Neutrophil (primary cell): ENCODE measurements at regions not wholly inside any gene's neighbourhood (a gene's known extent, or its start where the extent isn't known, plus 50 kb on each side); places are given as distances from the start of the nearest gene placed in this dataset.

Experiments used
- H3K27ac ChIP-seq: fragments of 200-600 bp; sonication (generic); 2 replicates; pipeline ENCODE4 v1.5.1; 2016; ENCODE audit warnings: mild to moderate bottlenecking, moderate library complexity
- H3K27me3 ChIP-seq: fragments of 200-600 bp; sonication (generic); 2 replicates; pipeline ENCODE4 v1.6.0; 2016; ENCODE audit warnings: mild to moderate bottlenecking
- H3K36me3 ChIP-seq: fragments of 200-600 bp; sonication (generic); 2 replicates; pipeline ENCODE4 v1.5.1; 2017
- H3K4me1 ChIP-seq, 2 experiments: fragments of 200-600 bp in 1 of 2; sonication (generic) in 1 of 2; 1 replicate in 1 of 2; 2 replicates in 1 of 2; pipeline versions ENCODE4 v1.5.1 to v1.6.1; 2013 to 2016; ENCODE audit warnings: low read depth in 1 of 2, low read length in 1 of 2, mild to moderate bottlenecking in 1 of 2, moderate library complexity in 1 of 2; ENCODE audit not compliant: control insufficient read depth in 1 of 2, insufficient read depth in 1 of 2
- H3K4me3 ChIP-seq, 2 experiments: fragments of 200-600 bp in 1 of 2; sonication (generic) in 1 of 2; 1 replicate in 1 of 2; 2 replicates in 1 of 2; pipeline ENCODE4 v1.5.1; 2013 to 2016; ENCODE audit warnings: low read depth in 1 of 2, low read length in 1 of 2, mild to moderate bottlenecking in 1 of 2, moderate library complexity in 1 of 2
- H3K9me3 ChIP-seq: fragments of 200-600 bp; sonication (generic); 2 replicates; pipeline ENCODE4 v1.5.1; 2016
- CTCF ChIP-seq: fragments of 200-600 bp; sonication (generic); IDR thresholded peaks from 2 replicates; pipeline ENCODE4 v1.5.1; 2016; ENCODE audit warnings: antibody characterized with exemption

- H3K9me3 ChIP-seq: no peaks in the 10 kb centered on the region
- no peak overlapping the region for H3K27ac ChIP-seq
- no peak overlapping the region for H3K4me3 ChIP-seq
- H3K27me3 ChIP-seq: no peaks in the 10 kb centered on the region
- H3K36me3 ChIP-seq: no peaks in the 10 kb centered on the region
- no peaks in the 10 kb centered on the region for H3K4me1 ChIP-seq
- no peak for TF ChIP-seq CTCF
These were observed 209.6 kb upstream of the DTNBP1 start for GRCh38 chr6:15872241-15873103.

GRCh38 chr6:15871276-15871675, 208.4 kb upstream of the DTNBP1 start:
- Histone ChIP-seq H3K27ac (no peak overlapping the region), H3K4me1 (no peaks in the 10 kb centered on the region), H3K4me3 (no peak overlapping the region), H3K36me3 (no peaks in the 10 kb centered on the region), H3K9me3 (no peaks in the 10 kb centered on the region), H3K27me3 (no peaks in the 10 kb centered on the region)
- TF ChIP-seq CTCF: no peak

GRCh38 chr6:15870333-15871043, 207.7 kb upstream of the DTNBP1 start:
- Histone ChIP-seq H3K9me3 (no peaks in the 10 kb centered on the region), H3K36me3 (no peaks in the 10 kb centered on the region), H3K27me3 (no peaks in the 10 kb centered on the region), H3K4me3 (no peak overlapping the region), H3K27ac (no peak overlapping the region), H3K4me1 (no peaks in the 10 kb centered on the region)
- no peak for TF ChIP-seq CTCF

- Histone ChIP-seq H3K4me3 (no peak overlapping the region), H3K36me3 (no peaks in the 10 kb centered on the region), H3K27ac (no peak overlapping the region), H3K27me3 (no peaks in the 10 kb centered on the region), H3K9me3 (no peaks in the 10 kb centered on the region), H3K4me1 (no peaks in the 10 kb centered on the region)
- TF ChIP-seq CTCF: no peak
These were observed 201.9 kb upstream of the DTNBP1 start for GRCh38 chr6:15864708-15865062.

- TF ChIP-seq CTCF: no peak
- H3K36me3 ChIP-seq: no peaks in the 10 kb centered on the region
- H3K27ac ChIP-seq: no peak overlapping the region
- no peaks in the 10 kb centered on the region for H3K4me1 ChIP-seq
- no peak overlapping the region for H3K4me3 ChIP-seq
- H3K9me3 ChIP-seq: no peaks in the 10 kb centered on the region
- H3K27me3 ChIP-seq: no peaks in the 10 kb centered on the region
These were observed 201.3 kb upstream of the DTNBP1 start for GRCh38 chr6:15864038-15864707.
